ENCODE measurements at regions not wholly inside any gene's neighbourhood (a gene's known extent, or its start where the extent isn't known, plus 50 kb on each side); places are given as distances from the start of the nearest gene placed in this dataset.

- no peak for DNase-seq (ENCODE audit: low spot score)
- FAIRE-seq: no peak
These were observed 306.9 kb downstream of the SLITRK6 start for GRCh38 chr13:85492283-85492682.

- DNase-seq (ENCODE audit: low spot score) (no peak), FAIRE-seq (no peak)
These were observed 312.6 kb downstream of the SLITRK6 start for GRCh38 chr13:85486663-85487062.

- FAIRE-seq: no peak
- DNase-seq (ENCODE audit: low spot score): no peak
These were observed 326.1 kb downstream of the SLITRK6 start for GRCh38 chr13:85473144-85473543.

- DNase-seq (ENCODE audit: low spot score): no peak
- no peak for FAIRE-seq
These were observed 329.9 kb downstream of the SLITRK6 start for GRCh38 chr13:85469320-85469719.

- DNase-seq (ENCODE audit: low spot score) (no peak), FAIRE-seq (no peak)
These were observed 336.3 kb downstream of the SLITRK6 start for GRCh38 chr13:85462792-85463425.

GRCh38 chr13:85461621-85462020 lies 337.6 kb downstream of the SLITRK6 start:
- FAIRE-seq: no peak

GRCh38 chr13:85445534-85445933 lies 353.7 kb downstream of the SLITRK6 start:
- DNase-seq (ENCODE audit: low spot score) (no peak), FAIRE-seq (no peak)

More at GRCh38 chr13:85461621-85462020, 337.6 kb downstream of the SLITRK6 start:
- no peak for DNase-seq (ENCODE audit: low spot score)

- no peak for FAIRE-seq
- DNase-seq (ENCODE audit: low spot score): no peak
These were observed 357.2 kb downstream of the SLITRK6 start for GRCh38 chr13:85441975-85442374.

GRCh38 chr13:85441364-85441763 lies 357.9 kb downstream of the SLITRK6 start:
- no peak for FAIRE-seq
- no peak for DNase-seq (ENCODE audit: low spot score)

GRCh38 chr13:85436029-85436428 lies 363.2 kb downstream of the SLITRK6 start:
- FAIRE-seq: no peak
- DNase-seq (ENCODE audit: low spot score): no peak

- no peak for DNase-seq (ENCODE audit: low spot score)
- FAIRE-seq: no peak
These were observed 364.3 kb downstream of the SLITRK6 start for GRCh38 chr13:85434927-85435326.

- no peak for FAIRE-seq
- no peak for DNase-seq (ENCODE audit: low spot score)
These were observed 366.3 kb downstream of the SLITRK6 start for GRCh38 chr13:85432881-85433280.

GRCh38 chr13:85431720-85432119 lies 367.5 kb downstream of the SLITRK6 start:
- FAIRE-seq (no peak), DNase-seq (ENCODE audit: low spot score) (no peak)

- FAIRE-seq (no peak), DNase-seq (ENCODE audit: low spot score) (no peak)
These were observed 368.9 kb downstream of the SLITRK6 start for GRCh38 chr13:85430216-85430794.

GRCh38 chr13:85427416-85427815 lies 371.8 kb downstream of the SLITRK6 start:
- DNase-seq (ENCODE audit: low spot score) (no peak), FAIRE-seq (no peak)

GRCh38 chr13:85420136-85420535 lies 379.1 kb downstream of the SLITRK6 start:
- FAIRE-seq (no peak), DNase-seq (ENCODE audit: low spot score) (no peak)

GRCh38 chr13:85419611-85420010 lies 379.6 kb downstream of the SLITRK6 start:
- DNase-seq (ENCODE audit: low spot score) (no peak), FAIRE-seq (no peak)

GRCh38 chr13:85417807-85418206 lies 381.4 kb downstream of the SLITRK6 start:
- DNase-seq (ENCODE audit: low spot score) (no peak), FAIRE-seq (no peak)

- FAIRE-seq (no peak), DNase-seq (ENCODE audit: low spot score) (no peak)
These were observed 385.6 kb downstream of the SLITRK6 start for GRCh38 chr13:85413664-85414063.

- no peak for FAIRE-seq
These were observed 386.8 kb downstream of the SLITRK6 start for GRCh38 chr13:85412448-85412847.

GRCh38 chr13:85411591-85411990 lies 387.6 kb downstream of the SLITRK6 start:
- no peak for FAIRE-seq

More at GRCh38 chr13:85412448-85412847, 386.8 kb downstream of the SLITRK6 start:
- DNase-seq (ENCODE audit: low spot score): no peak

GRCh38 chr13:85408415-85408814 lies 390.8 kb downstream of the SLITRK6 start:
- DNase-seq (ENCODE audit: low spot score): no peak
- FAIRE-seq: no peak

More at GRCh38 chr13:85411591-85411990, 387.6 kb downstream of the SLITRK6 start:
- no peak for DNase-seq (ENCODE audit: low spot score)

GRCh38 chr13:85406269-85406975 lies 392.8 kb downstream of the SLITRK6 start:
- FAIRE-seq (no peak), DNase-seq (ENCODE audit: low spot score) (no peak)
